Keratinocyte (primary cell): ENCODE measurements at regions not wholly inside any gene's neighbourhood (a gene's known extent, or its start where the extent isn't known, plus 50 kb on each side); places are given as distances from the start of the nearest gene placed in this dataset.

Source experiments
- DNase-seq: peaks from one replicate; pipeline ENCODE4 v3.0.0-alpha.2; 2011; ENCODE audit warnings: low read depth, missing footprints, low spot score
- FAIRE-seq: peaks from 2 replicates; lab custom pipeline; 2011; peaks lifted over from hg19 to GRCh38; lab: Jason Lieb, UNC
- H2AFZ ChIP-seq: 2 replicates; pipeline ENCODE4 v1.6.0; 2012; ENCODE audit warnings: low read length, control low read depth, inconsistent platforms; ENCODE audit not compliant: control insufficient read depth
- H3K27ac ChIP-seq: 2 replicates; pipeline ENCODE4 v1.5.1; 2011; ENCODE audit warnings: low read length; ENCODE audit not compliant: control insufficient read depth, insufficient read depth
- H3K27me3 ChIP-seq: 3 replicates; pipeline ENCODE4 v1.6.0; 2011; ENCODE audit warnings: low read length; ENCODE audit not compliant: control insufficient read depth, insufficient read depth; ENCODE audit errors: extremely low read depth
- H3K36me3 ChIP-seq, 2 experiments: 2 replicates in 1 of 2; 3 replicates in 1 of 2; pipeline ENCODE4 v1.5.1; 2011; ENCODE audit warnings: low read length in 2 of 2, mild to moderate bottlenecking in 1 of 2; ENCODE audit not compliant: control insufficient read depth in 2 of 2, insufficient read depth in 2 of 2; ENCODE audit errors: extremely low read depth in 1 of 2
- H3K4me1 ChIP-seq: 3 replicates; pipeline ENCODE4 v1.5.1; 2011; ENCODE audit warnings: low read length; ENCODE audit not compliant: control insufficient read depth, insufficient read depth; ENCODE audit errors: extremely low read depth
- H3K4me2 ChIP-seq: 3 replicates; pipeline ENCODE4 v1.6.0; 2011; ENCODE audit warnings: low read depth, low read length; ENCODE audit not compliant: control insufficient read depth, insufficient read depth; ENCODE audit errors: extremely low read depth
- H3K4me3 ChIP-seq, 3 experiments: fragments of 200-600 bp in 1 of 3; sonication (generic) in 1 of 3; 2 replicates in 2 of 3; 3 replicates in 1 of 3; pipeline ENCODE4 v1.5.1; 2011 to 2016; ENCODE audit warnings: low read length in 3 of 3, mild to moderate bottlenecking in 3 of 3, control low read depth in 2 of 3, inconsistent platforms in 1 of 3, low read depth in 1 of 3, mixed read lengths in 1 of 3, mixed run types in 1 of 3, moderate library complexity in 1 of 3; ENCODE audit not compliant: control insufficient read depth in 2 of 3, insufficient read depth in 2 of 3; ENCODE audit errors: extremely low read depth in 1 of 3
- H3K79me2 ChIP-seq: 2 replicates; pipeline ENCODE4 v1.6.0; 2012; ENCODE audit warnings: low read length; ENCODE audit not compliant: control insufficient read depth, insufficient read depth
- H3K9ac ChIP-seq: 3 replicates; pipeline ENCODE4 v1.6.0; 2011; ENCODE audit warnings: low read length; ENCODE audit not compliant: control insufficient read depth, insufficient read depth; ENCODE audit errors: extremely low read depth
- H3K9me1 ChIP-seq: 3 replicates; pipeline ENCODE4 v1.6.0; 2011; ENCODE audit warnings: low read length; ENCODE audit not compliant: control insufficient read depth, insufficient read depth; ENCODE audit errors: extremely low read depth
- H3K9me3 ChIP-seq: 2 replicates; pipeline ENCODE4 v1.5.1; 2012; ENCODE audit warnings: low read depth, low read length; ENCODE audit not compliant: control insufficient read depth
- H4K20me1 ChIP-seq: 3 replicates; pipeline ENCODE4 v1.6.0; 2011; ENCODE audit warnings: low read length; ENCODE audit not compliant: control insufficient read depth, insufficient read depth; ENCODE audit errors: extremely low read depth
- EZH2 ChIP-seq: IDR thresholded peaks from one replicate; pipeline ENCODE4 v1.6.1; 2012; ENCODE audit warnings: inconsistent platforms, mild to moderate bottlenecking, low read length, moderate library complexity
- dilution Hi-C: fragments of 300-500 bp; cut with MboI; formaldehyde crosslinking; loops from one replicate; pipeline ENCODE4 v1.7.0; 2020; ENCODE audit warnings: low sequenced_read_pairs; ENCODE audit not compliant: extremely low pct_ligation_motif_present
- TF ChIP-seq, protein P1 (sequence below), 3 experiments: IDR thresholded peaks in 1 of 3; conservative IDR thresholded peaks in 1 of 3; optimal IDR thresholded peaks in 1 of 3; 2 replicates in 2 of 3; 3 replicates in 1 of 3; pipeline versions ENCODE3 to v1.5.1; 2011; ENCODE audit warnings: low read length in 3 of 3, mild to moderate bottlenecking in 3 of 3, moderate library complexity in 2 of 3, control low read depth in 1 of 3, inconsistent platforms in 1 of 3; ENCODE audit not compliant: insufficient read depth in 2 of 3; ENCODE audit errors: extremely low read depth in 1 of 3

DNA sequence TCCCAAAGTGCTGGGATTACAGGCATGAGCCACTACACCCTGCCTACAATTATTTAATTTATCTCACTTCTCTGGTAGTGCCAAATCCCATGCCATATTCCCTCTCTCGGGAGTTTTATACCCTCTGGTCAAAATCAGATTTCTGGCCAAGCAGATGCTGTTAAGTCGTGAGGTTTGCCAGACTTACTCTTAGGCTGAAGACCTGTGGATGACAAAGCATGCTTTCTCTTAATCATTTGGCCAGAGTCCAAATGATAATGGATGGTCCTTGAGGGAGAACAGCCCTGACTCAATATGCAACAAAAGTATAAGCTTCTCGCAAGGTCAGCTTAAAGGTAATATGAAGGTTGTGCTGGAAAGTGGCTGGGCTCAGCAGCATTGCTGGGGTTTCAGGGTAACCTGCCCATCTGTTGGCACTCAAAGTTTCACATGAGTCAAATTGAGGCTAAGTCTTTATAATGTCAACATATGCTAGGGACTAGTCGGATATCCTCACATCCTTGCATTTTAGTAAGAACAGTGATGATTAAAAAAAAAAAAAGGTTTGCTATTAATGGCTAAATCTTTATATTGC, 280.1 kb downstream of the KIF4B start:
- H3K4me2 ChIP-seq: no peak overlapping the region
- no peak for FAIRE-seq
- dilution Hi-C loops: no loop called here

DNA sequence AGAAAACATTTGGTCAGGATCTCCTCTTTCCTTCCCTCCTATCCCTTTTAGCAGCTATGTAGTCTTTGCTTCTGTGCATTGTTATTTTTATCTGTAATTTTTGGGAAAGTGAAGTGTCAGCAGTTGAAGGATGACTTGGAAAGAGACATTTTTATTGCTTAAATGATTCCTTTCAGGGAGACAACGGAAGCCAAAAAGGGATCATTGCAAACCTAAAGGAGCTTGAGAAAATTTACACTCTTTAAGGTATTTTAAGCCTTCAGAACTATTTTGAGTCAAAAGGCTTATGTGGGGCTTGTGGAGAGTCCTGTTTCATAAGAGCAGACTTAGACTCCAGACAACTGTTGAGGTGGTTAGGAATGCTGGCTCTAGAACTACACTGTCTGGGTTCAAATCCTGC, 281.6 kb downstream of the KIF4B start:
- no peak overlapping the region for H3K9ac ChIP-seq
- TF ChIP-seq, protein P1, sequence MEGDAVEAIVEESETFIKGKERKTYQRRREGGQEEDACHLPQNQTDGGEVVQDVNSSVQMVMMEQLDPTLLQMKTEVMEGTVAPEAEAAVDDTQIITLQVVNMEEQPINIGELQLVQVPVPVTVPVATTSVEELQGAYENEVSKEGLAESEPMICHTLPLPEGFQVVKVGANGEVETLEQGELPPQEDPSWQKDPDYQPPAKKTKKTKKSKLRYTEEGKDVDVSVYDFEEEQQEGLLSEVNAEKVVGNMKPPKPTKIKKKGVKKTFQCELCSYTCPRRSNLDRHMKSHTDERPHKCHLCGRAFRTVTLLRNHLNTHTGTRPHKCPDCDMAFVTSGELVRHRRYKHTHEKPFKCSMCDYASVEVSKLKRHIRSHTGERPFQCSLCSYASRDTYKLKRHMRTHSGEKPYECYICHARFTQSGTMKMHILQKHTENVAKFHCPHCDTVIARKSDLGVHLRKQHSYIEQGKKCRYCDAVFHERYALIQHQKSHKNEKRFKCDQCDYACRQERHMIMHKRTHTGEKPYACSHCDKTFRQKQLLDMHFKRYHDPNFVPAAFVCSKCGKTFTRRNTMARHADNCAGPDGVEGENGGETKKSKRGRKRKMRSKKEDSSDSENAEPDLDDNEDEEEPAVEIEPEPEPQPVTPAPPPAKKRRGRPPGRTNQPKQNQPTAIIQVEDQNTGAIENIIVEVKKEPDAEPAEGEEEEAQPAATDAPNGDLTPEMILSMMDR (optimal IDR thresholded peaks at IDR 0.05 in 1 of 3, IDR thresholded peaks at IDR 0.05 in 1 of 3, conservative IDR thresholded peaks at IDR 0.05 in 1 of 3; ENCODE audit: extremely low read depth in 1 of 3, insufficient read depth in 2 of 3, low read length in 3 of 3): no peak
- TF ChIP-seq EZH2: no peak
- no peak overlapping the region for H2AFZ ChIP-seq
- no peak for FAIRE-seq
- H3K27me3 ChIP-seq: no peaks in the 10 kb centered on the region
- no peak overlapping the region for H3K27ac ChIP-seq
- H3K36me3 ChIP-seq: no peaks in the 10 kb centered on the region
- no peaks in the 10 kb centered on the region for H3K4me1 ChIP-seq
- no peak for DNase-seq
- no peak overlapping the region for H3K4me2 ChIP-seq
- no peaks in the 10 kb centered on the region for H3K9me1 ChIP-seq
- dilution Hi-C loops: no loop called here
- H3K4me3 ChIP-seq: no peak overlapping the region
- no peaks in the 10 kb centered on the region for H4K20me1 ChIP-seq
- H3K79me2 ChIP-seq: no peaks in the 10 kb centered on the region
- no peaks in the 10 kb centered on the region for H3K9me3 ChIP-seq

More for the DNA sequence above, 280.1 kb downstream of the KIF4B start:
- no peak for DNase-seq
- no peaks in the 10 kb centered on the region for H3K9me1 ChIP-seq
- H3K27ac ChIP-seq: no peak overlapping the region
- H3K79me2 ChIP-seq: no peaks in the 10 kb centered on the region
- no peak overlapping the region for H2AFZ ChIP-seq
- no peaks in the 10 kb centered on the region for H3K36me3 ChIP-seq
- no peaks in the 10 kb centered on the region for H3K27me3 ChIP-seq
- H3K4me3 ChIP-seq: no peak overlapping the region
- no peak overlapping the region for H3K9ac ChIP-seq
- no peaks in the 10 kb centered on the region for H3K9me3 ChIP-seq
- H4K20me1 ChIP-seq: no peaks in the 10 kb centered on the region
- H3K4me1 ChIP-seq: no peaks in the 10 kb centered on the region
- TF ChIP-seq, protein P1 (optimal IDR thresholded peaks at IDR 0.05 in 1 of 3, IDR thresholded peaks at IDR 0.05 in 1 of 3, conservative IDR thresholded peaks at IDR 0.05 in 1 of 3; ENCODE audit: extremely low read depth in 1 of 3, insufficient read depth in 2 of 3, low read length in 3 of 3): no peak
- no peak for TF ChIP-seq EZH2
